GM23338 (cell line): ENCODE measurements at regions not wholly inside any gene's neighbourhood (a gene's known extent, or its start where the extent isn't known, plus 50 kb on each side); places are given as distances from the start of the nearest gene placed in this dataset.

ENCODE experiments used
- ATAC-seq: fragments of 200-7000 bp; cut with Tn5 transposase; 3 replicates; pipeline ENCODE4 v1.9.1; 2020
- DNase-seq: peaks from one replicate; pipeline ENCODE4 v3.0.0-alpha.2; 2015; ENCODE audit warnings: low spot score
- H2AFZ ChIP-seq: fragments of 200-600 bp; sonication (generic); 2 replicates; pipeline ENCODE4 v1.8.0; 2016; ENCODE audit warnings: antibody characterized with exemption, mild to moderate bottlenecking, moderate library complexity
- H3F3A ChIP-seq: fragments of 200-600 bp; sonication (generic); replicated peaks from 2 replicates; pipeline ENCODE4 v1.8.0; 2017; ENCODE audit warnings: antibody characterized with exemption, mixed run types, low read depth
- H3K27ac ChIP-seq: fragments of 200-600 bp; sonication (generic); 2 replicates; pipeline ENCODE4 v1.6.1; 2016; ENCODE audit warnings: low read depth
- H3K27me3 ChIP-seq: fragments of 200-600 bp; sonication (generic); 2 replicates; pipeline ENCODE4 v1.8.0; 2016; ENCODE audit warnings: mild to moderate bottlenecking, mixed run types, moderate library complexity; ENCODE audit not compliant: insufficient read depth
- H3K36me3 ChIP-seq: fragments of 200-600 bp; sonication (generic); 2 replicates; pipeline ENCODE4 v1.8.0; 2016; ENCODE audit warnings: mild to moderate bottlenecking; ENCODE audit not compliant: insufficient read depth
- H3K4me1 ChIP-seq: fragments of 200-600 bp; sonication (generic); 2 replicates; pipeline ENCODE4 v1.8.0; 2016; ENCODE audit warnings: mild to moderate bottlenecking, moderate library complexity; ENCODE audit not compliant: insufficient read depth
- H3K4me2 ChIP-seq: fragments of 200-600 bp; sonication (generic); 2 replicates; pipeline ENCODE4 v1.7.1; 2017; ENCODE audit warnings: mixed run types
- H3K4me3 ChIP-seq: fragments of 200-600 bp; sonication (generic); 2 replicates; pipeline ENCODE4 v1.6.1; 2016; ENCODE audit warnings: mixed run types
- H3K79me2 ChIP-seq: fragments of 200-600 bp; sonication (generic); replicated peaks from 2 replicates; pipeline ENCODE4 v1.8.0; 2017; ENCODE audit warnings: mild to moderate bottlenecking; ENCODE audit not compliant: insufficient read depth
- H3K9me2 ChIP-seq: fragments of 200-600 bp; sonication (generic); 2 replicates; pipeline ENCODE4 v1.8.0; 2017; ENCODE audit not compliant: insufficient read depth
- H4K20me1 ChIP-seq: fragments of 200-600 bp; sonication (generic); replicated peaks from 2 replicates; pipeline ENCODE4 v1.8.0; 2017; ENCODE audit warnings: mild to moderate bottlenecking; ENCODE audit not compliant: insufficient read depth
- H3K27ac Mint-ChIP-seq: 2 replicates; pipeline ENCODE4 v1.8.0; 2020; ENCODE audit warnings: inconsistent platforms, mild to moderate bottlenecking, moderate library complexity, mixed read lengths
- H3K27me3 Mint-ChIP-seq: 3 replicates; pipeline ENCODE4 v1.8.0; 2022; ENCODE audit warnings: low read depth, mild to moderate bottlenecking, moderate library complexity, mixed read lengths, inconsistent platforms; ENCODE audit not compliant: insufficient read depth, poor library complexity
- H3K36me3 Mint-ChIP-seq: 3 replicates; pipeline ENCODE4 v1.8.0; 2021; ENCODE audit warnings: low read depth, mild to moderate bottlenecking, inconsistent platforms, moderate library complexity, mixed read lengths
- H3K4me1 Mint-ChIP-seq: 3 replicates; pipeline ENCODE4 v1.8.0; 2020; ENCODE audit warnings: mild to moderate bottlenecking, inconsistent platforms, mixed read lengths
- H3K4me3 Mint-ChIP-seq: 3 replicates; pipeline ENCODE4 v1.8.0; 2021; ENCODE audit warnings: moderate library complexity, mild to moderate bottlenecking, inconsistent platforms, mixed read lengths
- H3K9me3 Mint-ChIP-seq: 3 replicates; pipeline ENCODE4 v1.8.0; 2020; ENCODE audit warnings: moderate library complexity, mild to moderate bottlenecking, inconsistent platforms, mixed read lengths
- CREB1 ChIP-seq: fragments of 250-450 bp; sonication (Bioruptor Pico); IDR thresholded peaks from 2 replicates; pipeline ENCODE4 v1.5.0; 2020; ENCODE audit warnings: low read depth, mild to moderate bottlenecking, moderate library complexity
- CTCF ChIP-seq, 2 experiments: fragments of 200-600 bp in 1 of 2; sonication (generic) in 1 of 2; conservative IDR thresholded peaks; 2 replicates each; pipeline versions ENCODE4 v1.5.1 to v1.6.1; 2016 to 2017; ENCODE audit warnings: antibody characterized with exemption in 2 of 2, low read depth in 2 of 2, mild to moderate bottlenecking in 2 of 2, moderate library complexity in 1 of 2
- EZH2 ChIP-seq: fragments of 200-600 bp; sonication (generic); IDR thresholded peaks from one replicate; pipeline ENCODE4 v1.8.0; 2017; ENCODE audit warnings: antibody characterized with exemption, mild to moderate bottlenecking, low read depth; ENCODE audit not compliant: unreplicated experiment
- EZH2phosphoT487 ChIP-seq: fragments of 200-600 bp; sonication (generic); IDR thresholded peaks from one replicate; pipeline ENCODE4 v1.8.1; 2018; ENCODE audit warnings: antibody characterized with exemption; ENCODE audit not compliant: unreplicated experiment
- JUNB ChIP-seq: IDR thresholded peaks from one replicate; pipeline ENCODE4 v1.6.1; 2016; ENCODE audit warnings: antibody characterized with exemption; ENCODE audit not compliant: unreplicated experiment
- NANOG ChIP-seq: IDR thresholded peaks from 2 replicates; pipeline ENCODE4 v1.6.1; 2016; ENCODE audit warnings: antibody characterized with exemption, borderline replicate concordance
- REST ChIP-seq: IDR thresholded peaks from one replicate; pipeline ENCODE4 v1.6.1; 2018; ENCODE audit warnings: antibody characterized with exemption; ENCODE audit not compliant: unreplicated experiment
- ZNF331 ChIP-seq: fragments of 250-450 bp; sonication (Bioruptor Pico); IDR thresholded peaks from 2 replicates; pipeline ENCODE4 v1.5.0; 2020; ENCODE audit warnings: low read depth, mild to moderate bottlenecking, moderate library complexity
- ZNF462 ChIP-seq: fragments of 250-450 bp; sonication (Bioruptor Pico); IDR thresholded peaks from 2 replicates; pipeline ENCODE4 v1.5.0; 2020; ENCODE audit warnings: mild to moderate bottlenecking, moderate library complexity
- TF ChIP-seq, protein P1 (sequence below): IDR thresholded peaks from 2 replicates; pipeline ENCODE4 v1.6.1; 2016; ENCODE audit warnings: antibody characterized with exemption

- Mint-ChIP-seq H3K4me1 (peaks cover 19% of the 10 kb centered on the region), H3K27ac (no peak overlapping the region), H3K9me3 (peaks cover 17% of the 10 kb centered on the region), H3K36me3 (peaks cover 7% of the 10 kb centered on the region; the same call in 2 of the 3 replicates), H3K27me3 (peaks cover 6% of the 10 kb centered on the region), H3K4me3 (no peak overlapping the region)
- Histone ChIP-seq H3K79me2 (no peaks in the 10 kb centered on the region), H3K27ac (no peak overlapping the region), H3K4me3 (no peak overlapping the region), H3K36me3 (no peaks in the 10 kb centered on the region), H3K9me2 (0 out of 2 replicates have a peak, but pooled peaks cover 3% of the 10 kb centered on the region), H3K27me3 (no peaks in the 10 kb centered on the region), H3K4me2 (no peak overlapping the region), H4K20me1 (no peaks in the 10 kb centered on the region), H3F3A (no peaks in the 10 kb centered on the region), H3K4me1 (peaks cover 12% of the 10 kb centered on the region; the same call in 1 of the 2 replicates), H2AFZ (no peak overlapping the region)
- ATAC-seq (no peak), DNase-seq (no peak)
- TF ChIP-seq CREB1 (CRISPR knock-in tag) (no peak), EZH2 (no peak), CTCF (conservative IDR thresholded peaks at IDR 0.05; ENCODE audit: low read depth in 2 of 2) (no peak), EZH2phosphoT487 (no peak), ZNF462 (no peak), ZNF331 (CRISPR knock-in tag) (no peak), JUNB (no peak), NANOG (no peak), REST (no peak)
- TF ChIP-seq, protein P1, sequence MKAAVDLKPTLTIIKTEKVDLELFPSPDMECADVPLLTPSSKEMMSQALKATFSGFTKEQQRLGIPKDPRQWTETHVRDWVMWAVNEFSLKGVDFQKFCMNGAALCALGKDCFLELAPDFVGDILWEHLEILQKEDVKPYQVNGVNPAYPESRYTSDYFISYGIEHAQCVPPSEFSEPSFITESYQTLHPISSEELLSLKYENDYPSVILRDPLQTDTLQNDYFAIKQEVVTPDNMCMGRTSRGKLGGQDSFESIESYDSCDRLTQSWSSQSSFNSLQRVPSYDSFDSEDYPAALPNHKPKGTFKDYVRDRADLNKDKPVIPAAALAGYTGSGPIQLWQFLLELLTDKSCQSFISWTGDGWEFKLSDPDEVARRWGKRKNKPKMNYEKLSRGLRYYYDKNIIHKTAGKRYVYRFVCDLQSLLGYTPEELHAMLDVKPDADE: no peak
Observed at GRCh38 chr17:77656054-77656453, 302.4 kb upstream of the TNRC6C start.
